Kidney epithelial cell (primary cell): ENCODE measurements at regions not wholly inside any gene's neighbourhood (a gene's known extent, or its start where the extent isn't known, plus 50 kb on each side); places are given as distances from the start of the nearest gene placed in this dataset.

Experiments
- DNase-seq: peaks from one replicate; pipeline ENCODE4 v3.0.0-alpha.2; 2010; ENCODE audit warnings: low read depth
- H3K27me3 ChIP-seq: 2 replicates; pipeline ENCODE4 v1.6.0; 2011; ENCODE audit warnings: low read length; ENCODE audit not compliant: control insufficient read depth, insufficient read depth
- H3K36me3 ChIP-seq: 2 replicates; pipeline ENCODE4 v1.5.1; 2011; ENCODE audit warnings: low read length; ENCODE audit not compliant: control insufficient read depth, insufficient read depth
- H3K4me3 ChIP-seq: 2 replicates; pipeline ENCODE4 v1.5.1; 2011; ENCODE audit warnings: low read depth, mild to moderate bottlenecking, control low read depth, low read length
- TF ChIP-seq, protein P1 (sequence below): IDR thresholded peaks from 2 replicates; pipeline ENCODE4 v1.5.1; 2011; ENCODE audit warnings: mild to moderate bottlenecking, moderate library complexity, low read length, control low read depth, inconsistent platforms; ENCODE audit not compliant: insufficient read depth, poor library complexity, severe bottlenecking

DNA sequence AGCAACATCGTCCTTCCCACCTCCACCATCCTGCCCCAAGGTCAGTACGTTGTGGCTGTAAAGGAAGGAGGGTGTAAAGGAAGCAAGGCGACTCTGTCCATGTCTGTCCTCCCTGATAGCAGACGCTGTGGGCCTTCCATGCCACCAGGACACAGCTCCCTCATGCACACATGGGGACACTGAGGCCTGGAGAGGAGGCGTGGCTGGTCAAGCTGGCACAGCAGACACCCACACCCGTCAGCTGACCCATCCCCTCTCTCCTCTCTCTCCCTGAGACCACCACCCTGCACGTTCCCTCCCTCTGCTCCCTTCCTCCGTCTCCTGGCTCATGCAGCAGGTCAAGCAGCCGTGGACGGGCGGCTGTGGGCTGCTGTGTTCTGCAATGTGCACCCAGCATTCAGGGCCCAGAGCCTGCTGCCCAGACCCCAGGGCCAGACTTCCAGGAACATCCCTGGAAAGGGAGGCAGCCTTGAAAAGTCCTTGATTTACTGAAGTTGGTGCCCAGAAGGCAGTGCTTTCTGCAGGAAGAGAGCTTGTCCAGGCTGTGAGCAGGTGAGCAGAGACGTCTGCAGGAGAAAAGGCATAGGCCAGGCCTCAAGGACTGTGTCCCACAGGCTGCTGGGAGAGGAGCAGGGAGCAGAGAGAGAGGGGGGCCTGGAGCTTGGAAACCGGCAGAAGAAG is 133.6 kb downstream of the DDX1 start:
- no peak overlapping the region for H3K4me3 ChIP-seq
- DNase-seq: no peak
- no peaks in the 10 kb centered on the region for H3K36me3 ChIP-seq
- H3K27me3 ChIP-seq: peaks cover 3% of the 10 kb centered on the region
- TF ChIP-seq, protein P1, sequence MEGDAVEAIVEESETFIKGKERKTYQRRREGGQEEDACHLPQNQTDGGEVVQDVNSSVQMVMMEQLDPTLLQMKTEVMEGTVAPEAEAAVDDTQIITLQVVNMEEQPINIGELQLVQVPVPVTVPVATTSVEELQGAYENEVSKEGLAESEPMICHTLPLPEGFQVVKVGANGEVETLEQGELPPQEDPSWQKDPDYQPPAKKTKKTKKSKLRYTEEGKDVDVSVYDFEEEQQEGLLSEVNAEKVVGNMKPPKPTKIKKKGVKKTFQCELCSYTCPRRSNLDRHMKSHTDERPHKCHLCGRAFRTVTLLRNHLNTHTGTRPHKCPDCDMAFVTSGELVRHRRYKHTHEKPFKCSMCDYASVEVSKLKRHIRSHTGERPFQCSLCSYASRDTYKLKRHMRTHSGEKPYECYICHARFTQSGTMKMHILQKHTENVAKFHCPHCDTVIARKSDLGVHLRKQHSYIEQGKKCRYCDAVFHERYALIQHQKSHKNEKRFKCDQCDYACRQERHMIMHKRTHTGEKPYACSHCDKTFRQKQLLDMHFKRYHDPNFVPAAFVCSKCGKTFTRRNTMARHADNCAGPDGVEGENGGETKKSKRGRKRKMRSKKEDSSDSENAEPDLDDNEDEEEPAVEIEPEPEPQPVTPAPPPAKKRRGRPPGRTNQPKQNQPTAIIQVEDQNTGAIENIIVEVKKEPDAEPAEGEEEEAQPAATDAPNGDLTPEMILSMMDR: no peak

- DNase-seq: no peak
- peaks cover 3% of the 10 kb centered on the region for H3K27me3 ChIP-seq
- no peak overlapping the region for H3K4me3 ChIP-seq
- TF ChIP-seq, protein P1: no peak
- no peaks in the 10 kb centered on the region for H3K36me3 ChIP-seq
Observed at GRCh38 chr2:15725782-15726112, 134.1 kb downstream of the DDX1 start.

- TF ChIP-seq, protein P1: no peak
- DNase-seq: no peak
- no peak overlapping the region for H3K4me3 ChIP-seq
- H3K36me3 ChIP-seq: no peaks in the 10 kb centered on the region
- peaks cover 3% of the 10 kb centered on the region for H3K27me3 ChIP-seq
Observed at GRCh38 chr2:15726321-15727057, 134.8 kb downstream of the DDX1 start.

DNA sequence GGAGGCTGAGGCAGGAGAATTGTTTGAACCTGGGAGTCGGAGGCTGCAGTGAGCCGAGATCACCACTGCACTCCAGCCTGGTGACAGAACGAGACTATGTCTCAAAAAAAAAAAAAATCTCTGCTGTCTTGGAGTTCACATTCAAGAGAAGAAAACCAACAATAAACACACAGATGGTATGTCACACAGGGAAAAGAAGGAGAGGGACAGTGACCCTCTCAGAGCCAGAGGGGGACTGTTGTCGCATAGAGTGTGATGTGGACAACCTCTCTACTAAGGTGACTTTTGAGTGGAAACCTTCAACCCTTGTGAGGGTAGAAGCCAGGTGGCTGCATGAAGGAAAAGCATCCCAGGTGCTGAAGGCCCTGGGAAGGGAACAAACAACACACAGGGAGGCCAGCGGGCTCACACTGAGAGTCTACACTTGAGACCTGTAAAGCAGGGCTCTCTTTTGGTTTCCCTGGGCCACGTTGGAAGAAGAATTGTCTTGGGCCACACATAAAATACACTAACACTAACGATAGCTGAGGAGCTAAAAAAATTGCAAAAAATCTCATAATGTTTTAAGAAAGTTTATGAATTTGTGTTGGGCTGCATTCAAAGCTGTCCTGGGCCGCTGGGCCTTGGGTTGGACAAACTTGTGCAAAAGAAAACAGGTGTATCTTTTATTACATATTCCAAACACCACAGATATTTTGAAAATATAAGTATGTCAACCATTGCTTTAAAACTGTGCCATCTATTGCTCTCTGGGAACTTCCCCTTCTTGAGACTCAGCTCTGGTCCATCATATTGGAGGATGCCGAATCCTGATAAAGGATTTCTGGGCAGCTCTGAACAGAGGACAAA is 136.0 kb downstream of the DDX1 start:
- Histone ChIP-seq H3K36me3 (no peaks in the 10 kb centered on the region), H3K4me3 (no peak overlapping the region), H3K27me3 (peaks cover 3% of the 10 kb centered on the region)
- TF ChIP-seq, protein P1: no peak
- no peak for DNase-seq

DNA sequence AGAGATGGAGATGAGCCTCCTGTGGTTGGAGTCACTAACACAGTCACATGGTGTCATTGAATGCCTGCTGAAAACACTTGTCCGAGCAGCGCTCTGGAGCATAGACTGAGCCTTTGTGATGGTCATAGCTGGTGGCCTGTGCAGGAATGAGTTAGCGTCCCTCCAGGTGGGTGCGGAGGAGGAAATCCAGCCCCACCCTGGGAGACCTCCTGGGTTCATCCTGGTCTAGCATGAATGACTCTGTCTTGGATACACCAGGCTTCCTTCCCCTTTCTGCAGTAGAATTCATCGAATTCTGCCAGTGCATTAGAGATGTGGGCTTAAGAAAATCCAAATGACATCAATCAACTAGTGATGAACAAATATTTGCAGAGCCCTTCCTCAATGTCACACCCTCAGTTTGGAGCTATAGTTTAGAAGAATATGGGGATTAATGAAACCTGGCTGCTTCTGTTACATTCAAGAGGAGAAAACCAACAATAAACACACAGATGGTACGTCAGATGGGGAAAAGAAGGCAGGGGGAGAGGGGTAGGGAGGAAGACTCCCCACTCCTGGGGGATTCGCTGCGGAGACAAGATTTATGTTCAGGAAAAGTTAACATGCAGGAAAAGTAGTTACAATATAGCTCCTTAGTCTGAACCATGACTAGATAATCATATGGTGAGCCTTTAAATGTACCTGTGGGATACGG is 136.7 kb downstream of the DDX1 start:
- DNase-seq: no peak
- Histone ChIP-seq H3K36me3 (no peaks in the 10 kb centered on the region), H3K27me3 (peaks cover 3% of the 10 kb centered on the region), H3K4me3 (no peak overlapping the region)
- TF ChIP-seq, protein P1: no peak
